Fibroblast of lung (primary cell): ENCODE measurements at regions not wholly inside any gene's neighbourhood (a gene's known extent, or its start where the extent isn't known, plus 50 kb on each side); places are given as distances from the start of the nearest gene placed in this dataset.

Experiments
- DNase-seq, 2 donors: peaks; one replicate each; pipeline versions ENCODE4 v3.0.0 to v3.0.0-alpha.2; 2010; ENCODE audit warnings: low read depth in 2 of 2
- H2AFZ ChIP-seq: 2 replicates; pipeline ENCODE4 v1.5.1; 2012; ENCODE audit warnings: low read length, control low read depth, inconsistent platforms
- H3K27ac ChIP-seq: 2 replicates; pipeline ENCODE4 v1.5.1; 2011; ENCODE audit warnings: low read length, control low read depth; ENCODE audit not compliant: insufficient read depth
- H3K27me3 ChIP-seq: 2 replicates; pipeline ENCODE4 v1.5.1; 2011; ENCODE audit warnings: mild to moderate bottlenecking, low read length; ENCODE audit not compliant: control insufficient read depth, insufficient read depth
- H3K36me3 ChIP-seq: 2 replicates; pipeline ENCODE4 v1.5.1; 2011; ENCODE audit warnings: low read length; ENCODE audit not compliant: control insufficient read depth, insufficient read depth
- H3K4me1 ChIP-seq: 2 replicates; pipeline ENCODE4 v1.5.1; 2011; ENCODE audit warnings: low read length; ENCODE audit not compliant: control insufficient read depth, insufficient read depth; ENCODE audit errors: extremely low read depth
- H3K4me2 ChIP-seq: 2 replicates; pipeline ENCODE4 v1.5.1; 2011; ENCODE audit warnings: low read length, control low read depth; ENCODE audit not compliant: insufficient read depth; ENCODE audit errors: extremely low read depth
- H3K4me3 ChIP-seq, 4 experiments: fragments of 200-600 bp in 1 of 4; sonication (generic) in 1 of 4; replicated peaks in 1 of 4; 2 replicates each; pipeline ENCODE4 v1.5.1; 2011 to 2016; ENCODE audit warnings: low read length in 4 of 4, low read depth in 3 of 4, mild to moderate bottlenecking in 3 of 4, control low read depth in 2 of 4, inconsistent platforms in 1 of 4, mixed read lengths in 1 of 4; ENCODE audit not compliant: insufficient read depth in 1 of 4; ENCODE audit errors: control extremely low read depth in 1 of 4
- H3K79me2 ChIP-seq: 2 replicates; pipeline ENCODE4 v1.5.1; 2012; ENCODE audit warnings: mild to moderate bottlenecking, low read length, inconsistent platforms; ENCODE audit not compliant: control insufficient read depth, insufficient read depth
- H3K9ac ChIP-seq: 2 replicates; pipeline ENCODE4 v1.5.1; 2011; ENCODE audit warnings: mild to moderate bottlenecking, low read length, control low read depth; ENCODE audit not compliant: insufficient read depth
- H3K9me3 ChIP-seq: 2 replicates; pipeline ENCODE4 v1.5.1; 2012; ENCODE audit warnings: low read depth, low read length; ENCODE audit not compliant: control insufficient read depth, insufficient read depth
- H4K20me1 ChIP-seq: 2 replicates; pipeline ENCODE4 v1.5.1; 2011; ENCODE audit warnings: low read length; ENCODE audit not compliant: control insufficient read depth, insufficient read depth; ENCODE audit errors: extremely low read depth
- EZH2 ChIP-seq: IDR thresholded peaks from 2 replicates; pipeline ENCODE4 v1.5.1; 2012; ENCODE audit warnings: low read length, control low read depth, mild to moderate bottlenecking; ENCODE audit errors: missing control alignments
- TF ChIP-seq, protein P1 (sequence below), 2 donors: IDR thresholded peaks in 1 of 2; conservative IDR thresholded peaks in 1 of 2; 1 replicate in 1 of 2; 2 replicates in 1 of 2; pipeline ENCODE4 v1.5.1; 2011 to 2012; ENCODE audit warnings: low read length in 2 of 2, control low read depth in 1 of 2, inconsistent platforms in 1 of 2, low read depth in 1 of 2, mild to moderate bottlenecking in 1 of 2

DNA sequence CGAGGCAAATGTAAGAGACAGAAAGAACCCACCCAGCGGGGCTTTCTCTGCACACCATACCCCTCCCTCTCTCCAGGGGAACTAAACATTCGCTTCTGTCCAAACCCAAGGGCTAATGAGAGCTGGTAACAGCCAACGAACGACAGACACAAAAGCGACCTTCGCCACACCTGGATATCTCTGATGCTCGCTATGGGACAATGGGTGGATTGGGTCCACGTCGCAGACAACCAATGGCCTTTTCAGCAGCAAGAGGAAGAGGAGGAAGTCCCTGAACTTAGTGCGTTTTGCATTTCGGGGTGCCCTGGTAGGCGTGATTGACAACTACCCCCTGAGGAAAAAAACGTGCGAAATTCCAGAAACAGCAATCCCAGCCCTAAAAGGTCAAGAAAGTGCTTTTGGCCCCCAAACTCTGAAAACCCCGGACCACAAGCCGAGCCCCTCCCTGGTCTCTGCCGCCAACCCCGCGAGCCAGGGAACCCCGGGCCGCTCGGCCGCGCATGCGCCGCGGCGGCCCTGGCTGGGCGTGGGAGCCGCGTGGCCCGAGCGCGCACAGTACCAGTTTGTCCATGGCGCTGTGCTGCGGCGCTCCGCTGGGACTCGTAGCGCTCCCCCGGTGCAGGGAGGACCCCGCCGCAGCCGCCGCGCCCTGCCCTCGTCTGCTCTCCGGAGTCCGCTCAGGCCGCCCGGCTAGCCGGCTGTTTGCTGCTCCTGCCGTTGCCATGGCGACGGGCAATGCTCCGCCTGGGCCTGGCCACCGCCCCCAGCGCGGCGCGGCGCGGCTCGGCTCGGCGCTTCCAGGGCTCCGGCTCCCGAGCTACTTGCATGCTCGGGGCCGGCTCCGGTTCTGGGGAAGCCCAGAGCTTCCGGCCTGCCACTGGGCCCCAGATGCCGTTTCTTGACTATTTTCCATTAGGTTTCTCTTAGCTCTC, 66.9 kb upstream of the DNAH5 start:
- H2AFZ ChIP-seq, result peak overlapping the region; percentile 99
- H3K4me1 ChIP-seq, result peaks cover 17% of the 10 kb centered on the region
- peak overlapping the region; percentile 100 for H3K4me2 ChIP-seq
- no peak for TF ChIP-seq EZH2
- TF ChIP-seq, protein P1, sequence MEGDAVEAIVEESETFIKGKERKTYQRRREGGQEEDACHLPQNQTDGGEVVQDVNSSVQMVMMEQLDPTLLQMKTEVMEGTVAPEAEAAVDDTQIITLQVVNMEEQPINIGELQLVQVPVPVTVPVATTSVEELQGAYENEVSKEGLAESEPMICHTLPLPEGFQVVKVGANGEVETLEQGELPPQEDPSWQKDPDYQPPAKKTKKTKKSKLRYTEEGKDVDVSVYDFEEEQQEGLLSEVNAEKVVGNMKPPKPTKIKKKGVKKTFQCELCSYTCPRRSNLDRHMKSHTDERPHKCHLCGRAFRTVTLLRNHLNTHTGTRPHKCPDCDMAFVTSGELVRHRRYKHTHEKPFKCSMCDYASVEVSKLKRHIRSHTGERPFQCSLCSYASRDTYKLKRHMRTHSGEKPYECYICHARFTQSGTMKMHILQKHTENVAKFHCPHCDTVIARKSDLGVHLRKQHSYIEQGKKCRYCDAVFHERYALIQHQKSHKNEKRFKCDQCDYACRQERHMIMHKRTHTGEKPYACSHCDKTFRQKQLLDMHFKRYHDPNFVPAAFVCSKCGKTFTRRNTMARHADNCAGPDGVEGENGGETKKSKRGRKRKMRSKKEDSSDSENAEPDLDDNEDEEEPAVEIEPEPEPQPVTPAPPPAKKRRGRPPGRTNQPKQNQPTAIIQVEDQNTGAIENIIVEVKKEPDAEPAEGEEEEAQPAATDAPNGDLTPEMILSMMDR (conservative IDR thresholded peaks at IDR 0.05 in 1 of 2, IDR thresholded peaks at IDR 0.05 in 1 of 2; ENCODE audit: low read depth in 1 of 2, low read length in 2 of 2), result no peak
- H3K4me3 ChIP-seq, result peak overlapping the region; percentile 81 to 90 (median 86)
- peak; percentile 87 for DNase-seq
- no peaks in the 10 kb centered on the region for H3K9me3 ChIP-seq
- no peaks in the 10 kb centered on the region for H3K36me3 ChIP-seq
- H3K9ac ChIP-seq, result peak overlapping the region; percentile 85
- no peaks in the 10 kb centered on the region for H3K27me3 ChIP-seq
- peak overlapping the region; percentile 86 for H3K27ac ChIP-seq
- H3K79me2 ChIP-seq, result no peaks in the 10 kb centered on the region
- H4K20me1 ChIP-seq, result no peaks in the 10 kb centered on the region

DNA sequence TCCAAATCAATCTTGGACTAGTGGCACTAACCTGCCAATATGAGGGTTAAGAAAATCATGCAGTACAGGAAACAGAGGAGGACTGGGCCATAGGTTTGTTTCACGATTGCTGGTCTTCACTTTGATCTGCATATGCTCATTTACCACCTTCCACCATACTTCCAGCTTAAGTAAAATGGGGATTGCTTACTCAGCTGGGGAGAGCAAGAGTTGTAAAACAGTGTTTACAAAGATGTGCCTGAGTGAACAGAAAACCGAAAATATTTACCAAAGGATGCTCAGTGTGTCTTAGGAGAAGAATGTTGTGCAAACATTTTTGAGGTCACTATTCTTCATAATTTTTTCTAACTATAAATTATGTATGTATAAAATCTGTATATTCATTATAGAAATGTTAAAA, 65.1 kb upstream of the DNAH5 start:
- H3K4me1 ChIP-seq, result peaks cover 16% of the 10 kb centered on the region
- no peak overlapping the region for H3K4me2 ChIP-seq
- H3K27me3 ChIP-seq, result no peaks in the 10 kb centered on the region
- TF ChIP-seq, protein P1 (conservative IDR thresholded peaks at IDR 0.05 in 1 of 2, IDR thresholded peaks at IDR 0.05 in 1 of 2; ENCODE audit: low read depth in 1 of 2, low read length in 2 of 2), result no peak
- no peak for TF ChIP-seq EZH2
- H4K20me1 ChIP-seq, result no peaks in the 10 kb centered on the region
- no peak overlapping the region for H3K4me3 ChIP-seq
- H3K9ac ChIP-seq, result no peak overlapping the region
- peak overlapping the region; percentile 10 for H3K27ac ChIP-seq
- H3K36me3 ChIP-seq, result no peaks in the 10 kb centered on the region
- H3K79me2 ChIP-seq, result no peaks in the 10 kb centered on the region
- DNase-seq, result no peak
- no peak overlapping the region for H2AFZ ChIP-seq
- H3K9me3 ChIP-seq, result no peaks in the 10 kb centered on the region

DNA sequence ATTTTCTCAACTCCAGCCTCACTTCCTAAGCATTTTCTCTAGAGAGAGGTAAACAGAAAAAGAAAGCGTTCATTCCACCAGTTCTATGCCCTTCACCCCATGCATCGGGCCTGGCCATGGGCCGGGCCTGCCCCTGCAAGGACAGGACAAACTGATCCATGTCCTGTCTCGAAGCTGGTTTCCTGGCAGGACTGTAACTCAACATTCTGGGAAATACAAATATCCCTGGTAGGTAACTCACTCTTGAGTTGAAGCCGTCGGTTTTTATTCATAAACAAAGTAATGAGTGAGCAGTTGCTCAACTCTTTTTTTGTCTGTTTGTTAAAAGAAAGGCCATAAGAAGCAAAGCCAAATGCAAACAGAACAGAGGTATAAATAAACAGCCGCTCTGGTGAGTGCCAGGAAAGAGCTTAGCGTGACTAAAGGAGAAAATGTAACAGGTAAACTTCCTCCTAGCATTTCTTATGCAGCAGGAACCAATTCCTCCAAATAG, 64.4 kb upstream of the DNAH5 start:
- Histone ChIP-seq H3K9ac (no peak overlapping the region), H2AFZ (no peak overlapping the region)

More for the DNA sequence above, 64.4 kb upstream of the DNAH5 start:
- H3K79me2 ChIP-seq, result no peaks in the 10 kb centered on the region
- no peak overlapping the region for H3K4me3 ChIP-seq
- H3K4me1 ChIP-seq, result peaks cover 16% of the 10 kb centered on the region
- H3K9me3 ChIP-seq, result no peaks in the 10 kb centered on the region
- H4K20me1 ChIP-seq, result no peaks in the 10 kb centered on the region
- H3K36me3 ChIP-seq, result no peaks in the 10 kb centered on the region
- peak in 1 of 2 donors; percentile 32 for DNase-seq
- peak overlapping the region; percentile 51 for H3K4me2 ChIP-seq
- H3K27ac ChIP-seq, result peak overlapping the region; percentile 10
- H3K27me3 ChIP-seq, result no peaks in the 10 kb centered on the region
- TF ChIP-seq, protein P1 (conservative IDR thresholded peaks at IDR 0.05 in 1 of 2, IDR thresholded peaks at IDR 0.05 in 1 of 2; ENCODE audit: low read depth in 1 of 2, low read length in 2 of 2), result no peak
- TF ChIP-seq EZH2, result no peak
